GM12878 (cell line): ENCODE measurements at regions not wholly inside any gene's neighbourhood (a gene's known extent, or its start where the extent isn't known, plus 50 kb on each side); places are given as distances from the start of the nearest gene placed in this dataset.

Experiments
- ATAC-seq: fragments of 200-7000 bp; cut with Tn5 transposase; 3 replicates; pipeline ENCODE4 v1.9.1; 2020; ENCODE audit warnings: mild to moderate bottlenecking, moderate library complexity
- BruUV-seq: library from RNA; stranded (reverse); fragments of 400-500 nt; replicated peaks from 2 replicates; lab custom pipeline; 2021; lab: Mats Ljungman, UMichigan
- CTCF ChIA-PET: fragments of 300-600 bp; sonication (Branson Sonifier 250); formaldehyde crosslinking; extraction: SDS; loops from one replicate; lab custom pipeline; 2021; ENCODE audit warnings: inconsistent platforms; lab: Yijun Ruan, JAX
- POLR2A ChIA-PET: fragments of 350-600 bp; formaldehyde crosslinking; extraction: SDS; loops from one replicate; lab custom pipeline; 2021; ENCODE audit warnings: inconsistent platforms; lab: Charles Lee
- RAD21 ChIA-PET: fragments of 300-600 bp; sonication (Branson Sonifier 250); formaldehyde crosslinking; loops from one replicate; lab custom pipeline; 2023; ENCODE audit warnings: antibody characterized with exemption; ENCODE audit not compliant: unreplicated experiment; lab: Charles Lee
- SMC1A ChIA-PET: fragments of 300-600 bp; sonication (Branson Sonifier 250); formaldehyde crosslinking; loops from one replicate; lab custom pipeline; 2023; ENCODE audit not compliant: unreplicated experiment, uncharacterized antibody; lab: Charles Lee
- DNase-seq: peaks from one replicate; pipeline ENCODE4 v3.0.0-alpha.2; 2011; ENCODE audit warnings: low read depth, low spot score
- FAIRE-seq: peaks from 3 replicates; lab custom pipeline; 2011; peaks lifted over from hg19 to GRCh38; lab: Jason Lieb, UNC
- H2AFZ ChIP-seq: 2 replicates; pipeline ENCODE4 v1.6.0; 2011; ENCODE audit warnings: low read depth, low read length, control low read depth; ENCODE audit not compliant: control insufficient read depth
- H3K27ac ChIP-seq: 2 replicates; pipeline ENCODE4 v1.5.1; 2011; ENCODE audit warnings: control low read depth; ENCODE audit not compliant: control insufficient read depth, insufficient read depth
- H3K27me3 ChIP-seq, 2 experiments: replicated peaks in 1 of 2; 2 replicates each; pipeline versions ENCODE4 v1.6.0 to v1.6.1; 2011; ENCODE audit warnings: low read length in 1 of 2; ENCODE audit not compliant: control insufficient read depth in 2 of 2, insufficient read depth in 2 of 2
- H3K36me3 ChIP-seq, 2 experiments: 2 replicates each; pipeline ENCODE4 v1.5.1; 2011; ENCODE audit warnings: low read length in 1 of 2; ENCODE audit not compliant: control insufficient read depth in 2 of 2, insufficient read depth in 2 of 2
- H3K4me1 ChIP-seq: 2 replicates; pipeline ENCODE4 v1.6.1; 2011; ENCODE audit warnings: mild to moderate bottlenecking, low read length, moderate library complexity, mixed read lengths; ENCODE audit not compliant: control insufficient read depth, insufficient read depth
- H3K4me2 ChIP-seq: 2 replicates; pipeline ENCODE4 v1.6.0; 2011; ENCODE audit warnings: control low read depth; ENCODE audit not compliant: control insufficient read depth, insufficient read depth
- H3K4me3 ChIP-seq: fragments of 200-600 bp; sonication (generic); 2 replicates; pipeline ENCODE4 v1.5.1; 2016
- H3K79me2 ChIP-seq: 2 replicates; pipeline ENCODE4 v1.6.0; 2011; ENCODE audit warnings: low read length; ENCODE audit not compliant: control insufficient read depth, insufficient read depth
- H3K9ac ChIP-seq: 2 replicates; pipeline ENCODE4 v1.8.0; 2011; ENCODE audit warnings: low read length, control low read depth, mixed read lengths; ENCODE audit not compliant: control insufficient read depth, insufficient read depth
- H3K9me3 ChIP-seq: replicated peaks from 3 replicates; pipeline ENCODE4 v1.5.1; 2011; ENCODE audit warnings: mild to moderate bottlenecking, low read length; ENCODE audit not compliant: control insufficient read depth, insufficient read depth
- H4K20me1 ChIP-seq: 2 replicates; pipeline ENCODE4 v1.6.0; 2011; ENCODE audit not compliant: control insufficient read depth, insufficient read depth
- HDAC2 ChIP-seq: fragments of 200-600 bp; sonication (generic); IDR thresholded peaks from 2 replicates; pipeline ENCODE4 v1.6.1; 2017
- KAT2A ChIP-seq: conservative IDR thresholded peaks from 2 replicates; pipeline ENCODE4 v1.6.1; 2011; ENCODE audit warnings: low read depth, low read length; ENCODE audit not compliant: control insufficient read depth
- MTA3 ChIP-seq: IDR thresholded peaks from 2 replicates; pipeline ENCODE4 v1.6.1; 2012; ENCODE audit warnings: low read length, inconsistent platforms, borderline replicate concordance
- NFIC ChIP-seq: IDR thresholded peaks from 2 replicates; pipeline ENCODE4 v1.6.1; 2012; ENCODE audit warnings: low read depth, mild to moderate bottlenecking, inconsistent platforms, low read length, moderate library complexity
- RAD51 ChIP-seq: fragments of 450-650 bp; IDR thresholded peaks from 2 replicates; pipeline ENCODE4 v1.6.1; 2016; ENCODE audit warnings: moderate library complexity, mild to moderate bottlenecking, inconsistent platforms
- SMAD5 ChIP-seq: IDR thresholded peaks from 2 replicates; pipeline ENCODE4 v1.6.1; 2016; ENCODE audit warnings: antibody characterized with exemption, low read depth
- STAT1 ChIP-seq: fragments of 450-650 bp; conservative IDR thresholded peaks from 2 replicates; pipeline ENCODE4 v1.6.1; 2014; ENCODE audit warnings: antibody characterized with exemption, mild to moderate bottlenecking
- TCF12 ChIP-seq: IDR thresholded peaks from 2 replicates; pipeline ENCODE4 v1.6.1; 2011; ENCODE audit warnings: low read depth, mild to moderate bottlenecking, low read length
- ZNF24 ChIP-seq: fragments of 450-650 bp; IDR thresholded peaks from 2 replicates; pipeline ENCODE4 v1.6.1; 2017; ENCODE audit warnings: antibody characterized with exemption, mild to moderate bottlenecking
- WGBS: methylation state at CpG from one replicate; pipeline ENCODE4 v1.1.6; 2016; ENCODE audit warnings: low lambda C conversion rate; ENCODE audit not compliant: insufficient replicate concordance, insufficient coverage; ENCODE audit errors: missing lambda C conversion rate; 5-methylcytosine and 5-hydroxymethylcytosine counted together
- in situ Hi-C: fragments of 300-500 bp; cut with MboI; formaldehyde crosslinking; loops from 9 replicates; pipeline ENCODE4 v1.14.3; 2018; ENCODE audit warnings: mixed read lengths
- intact Hi-C: fragments of 100-400 bp; cut with micrococcal nuclease; formaldehyde crosslinking; loops from one replicate; pipeline ENCODE4 v1.14.2; 2022; ENCODE audit not compliant: unreplicated experiment
- TF ChIP-seq, protein P1 (sequence below): fragments of 450-650 bp; IDR thresholded peaks from 2 replicates; pipeline ENCODE4 v1.6.1; 2018; ENCODE audit warnings: borderline replicate concordance, mild to moderate bottlenecking; ENCODE audit not compliant: partially characterized antibody

DNA sequence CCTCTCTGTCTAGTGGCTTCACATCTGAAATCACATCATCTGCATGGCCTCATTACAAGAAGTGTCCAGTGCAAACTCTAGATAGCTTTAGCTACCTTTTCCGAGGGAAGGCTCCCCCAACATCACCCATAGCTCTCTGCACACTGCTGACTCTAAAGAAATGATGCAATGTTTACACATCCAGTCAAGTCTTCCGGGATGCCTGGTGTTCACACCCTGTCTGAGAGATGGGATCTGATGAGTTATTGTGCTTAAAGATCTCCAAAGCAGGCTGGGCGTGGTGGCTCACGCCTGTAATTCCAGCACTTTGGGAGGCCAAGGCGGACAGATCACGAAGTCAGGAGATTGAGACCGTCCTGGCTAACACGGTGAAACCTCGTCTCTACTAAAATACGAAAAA is 404.6 kb upstream of the IRAK1BP1 start:
- 36% methylated on average over 10 of the region's 10 CpGs for WGBS
- in situ Hi-C loops, result no loop called here
- H3K9me3 ChIP-seq, result no peaks in the 10 kb centered on the region
- no peak overlapping the region for H3K4me2 ChIP-seq
- FAIRE-seq (no peak), DNase-seq (no peak)
- no peaks in the 10 kb centered on the region for H3K4me1 ChIP-seq
- no peak for TF ChIP-seq RAD51
- no peak for TF ChIP-seq SMAD5
- no peak for TF ChIP-seq ZNF24
- no peak for TF ChIP-seq NFIC
- TF ChIP-seq TCF12, result no peak
- TF ChIP-seq, protein P1, sequence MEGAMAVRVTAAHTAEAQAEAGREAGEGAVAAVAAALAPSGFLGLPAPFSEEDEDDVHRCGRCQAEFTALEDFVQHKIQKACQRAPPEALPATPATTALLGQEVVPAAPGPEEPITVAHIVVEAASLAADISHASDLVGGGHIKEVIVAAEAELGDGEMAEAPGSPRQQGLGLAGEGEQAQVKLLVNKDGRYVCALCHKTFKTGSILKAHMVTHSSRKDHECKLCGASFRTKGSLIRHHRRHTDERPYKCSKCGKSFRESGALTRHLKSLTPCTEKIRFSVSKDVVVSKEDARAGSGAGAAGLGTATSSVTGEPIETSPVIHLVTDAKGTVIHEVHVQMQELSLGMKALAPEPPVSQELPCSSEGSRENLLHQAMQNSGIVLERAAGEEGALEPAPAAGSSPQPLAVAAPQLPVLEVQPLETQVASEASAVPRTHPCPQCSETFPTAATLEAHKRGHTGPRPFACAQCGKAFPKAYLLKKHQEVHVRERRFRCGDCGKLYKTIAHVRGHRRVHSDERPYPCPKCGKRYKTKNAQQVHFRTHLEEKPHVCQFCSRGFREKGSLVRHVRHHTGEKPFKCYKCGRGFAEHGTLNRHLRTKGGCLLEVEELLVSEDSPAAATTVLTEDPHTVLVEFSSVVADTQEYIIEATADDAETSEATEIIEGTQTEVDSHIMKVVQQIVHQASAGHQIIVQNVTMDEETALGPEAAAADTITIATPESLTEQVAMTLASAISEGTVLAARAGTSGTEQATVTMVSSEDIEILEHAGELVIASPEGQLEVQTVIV, result no peak
- no peak for TF ChIP-seq KAT2A
- TF ChIP-seq HDAC2, result no peak
- no peak for TF ChIP-seq MTA3
- no peak for TF ChIP-seq STAT1
- TF ChIP-seq, all 136 proteins: peak for 0
- Histone ChIP-seq H3K9ac (no peak overlapping the region), H3K79me2 (no peaks in the 10 kb centered on the region), H2AFZ (no peak overlapping the region), H3K27me3 (no peaks in the 10 kb centered on the region), H4K20me1 (no peaks in the 10 kb centered on the region), H3K4me3 (no peak overlapping the region), H3K27ac (no peak overlapping the region), H3K36me3 (no peaks in the 10 kb centered on the region)
- no peak for ATAC-seq
- ChIA-PET RAD21 (no interaction called here), CTCF (no interaction called here), SMC1A (no interaction called here), POLR2A (no interaction called here)
- no TSS peak for BruUV-seq
- intact Hi-C loops, result no loop called here
